ENCODE measurements at regions not wholly inside any gene's neighbourhood (a gene's known extent, or its start where the extent isn't known, plus 50 kb on each side); places are given as distances from the start of the nearest gene placed in this dataset.

GRCh38 chr11:105448703-105449079, 161.2 kb upstream of the GRIA4 start:
- no peak overlapping the region for H3K27ac ChIP-seq
- peak overlapping the region in 2 of 11 experiments; percentile 31 to 37; a peak in 2 of 22 replicates for H3K4me2 ChIP-seq
- H3K9me3 ChIP-seq (replicated peaks in 1 of 11) = peaks cover 7 to 18% (median 12%) of the 10 kb centered on the region in 11 experiments
- peaks cover 0 to 15% (median 0%) of the 10 kb centered on the region in 10 experiments; a peak in 7 of 20 replicates for H3K4me1 ChIP-seq
- no peaks in the 10 kb centered on the region for H4K20me1 ChIP-seq
- no peak overlapping the region for H3K9ac ChIP-seq
- no peak for TF ChIP-seq Cebpa-rat (IDR thresholded peaks at IDR 0.05)
- H3K27me3 ChIP-seq = no peaks in the 10 kb centered on the region
- no peaks in the 10 kb centered on the region for H3K36me3 ChIP-seq
- no peak overlapping the region for H3K4me3 ChIP-seq

- Histone ChIP-seq H3K27me3 (no peaks in the 10 kb centered on the region), H3K36me3 (no peaks in the 10 kb centered on the region), H3K9ac (no peak overlapping the region), H3K27ac (no peak overlapping the region), H4K20me1 (no peaks in the 10 kb centered on the region), H3K4me2 (peak overlapping the region in 3 of 11 experiments; percentile 15 to 37 (median 31); a peak in 2 of 22 replicates), H3K9me3 (replicated peaks in 1 of 11) (peaks cover 10 to 21% (median 16%) of the 10 kb centered on the region in 11 experiments), H3K4me1 (peaks cover 0 to 15% (median 0%) of the 10 kb centered on the region in 10 experiments; a peak in 7 of 20 replicates), H3K4me3 (no peak overlapping the region)
- TF ChIP-seq Cebpa-rat (IDR thresholded peaks at IDR 0.05) = no peak
These were observed 161.8 kb upstream of the GRIA4 start for GRCh38 chr11:105447936-105448702.

- Histone ChIP-seq H3K4me1 (peaks cover 0 to 9% (median 0%) of the 10 kb centered on the region in 10 experiments; a peak in 5 of 20 replicates), H3K27me3 (no peaks in the 10 kb centered on the region), H4K20me1 (no peaks in the 10 kb centered on the region), H3K9ac (no peak overlapping the region), H3K9me3 (replicated peaks in 1 of 11) (peaks cover 10 to 21% (median 16%) of the 10 kb centered on the region in 11 experiments), H3K4me3 (no peak overlapping the region), H3K36me3 (no peaks in the 10 kb centered on the region), H3K27ac (no peak overlapping the region), H3K4me2 (no peak overlapping the region)
- no peak for TF ChIP-seq Cebpa-rat (IDR thresholded peaks at IDR 0.05)
These were observed 166.2 kb upstream of the GRIA4 start for GRCh38 chr11:105443623-105444022.

- no peak for TF ChIP-seq Cebpa-rat (IDR thresholded peaks at IDR 0.05)
- no peaks in the 10 kb centered on the region for H3K27me3 ChIP-seq
- no peak overlapping the region for H3K27ac ChIP-seq
- no peak overlapping the region for H3K4me2 ChIP-seq
- H3K4me3 ChIP-seq = no peak overlapping the region
- H3K9ac ChIP-seq = no peak overlapping the region
- no peaks in the 10 kb centered on the region for H3K9me3 ChIP-seq (replicated peaks in 1 of 11)
- H3K36me3 ChIP-seq = no peaks in the 10 kb centered on the region
- H4K20me1 ChIP-seq = no peaks in the 10 kb centered on the region
- H3K4me1 ChIP-seq = no peaks in the 10 kb centered on the region
These were observed 177.5 kb upstream of the GRIA4 start for GRCh38 chr11:105432241-105432995.

- Histone ChIP-seq H4K20me1 (no peaks in the 10 kb centered on the region), H3K4me3 (no peak overlapping the region), H3K27ac (no peak overlapping the region), H3K4me1 (no peaks in the 10 kb centered on the region), H3K9ac (no peak overlapping the region), H3K4me2 (no peak overlapping the region), H3K27me3 (no peaks in the 10 kb centered on the region), H3K9me3 (replicated peaks in 1 of 11) (peaks cover 0 to 6% (median 0%) of the 10 kb centered on the region in 11 experiments; a peak in 1 of 22 replicates), H3K36me3 (no peaks in the 10 kb centered on the region)
- no peak for TF ChIP-seq Cebpa-rat (IDR thresholded peaks at IDR 0.05)
These were observed 180.6 kb upstream of the GRIA4 start for GRCh38 chr11:105429096-105429910.

DNA sequence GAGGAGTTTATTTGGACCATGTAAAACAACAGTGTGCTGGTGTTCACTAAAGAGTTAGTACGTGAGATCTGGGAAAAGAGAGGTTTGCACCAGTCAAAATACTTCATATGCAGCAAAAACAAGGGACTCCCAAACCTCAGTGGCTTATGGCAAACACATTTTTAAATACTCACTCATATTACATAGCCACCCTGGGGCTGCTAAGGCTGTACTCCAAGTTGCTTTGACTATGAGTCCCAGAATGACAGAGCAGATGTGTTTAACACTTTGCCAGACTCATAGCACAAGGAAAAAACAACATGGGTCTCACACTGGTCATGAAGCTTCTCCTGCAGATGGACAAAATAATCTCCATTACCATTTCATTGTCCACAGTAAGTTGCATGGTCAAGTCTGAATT, 202.8 kb upstream of the GRIA4 start:
- Histone ChIP-seq H3K9me3 (replicated peaks in 1 of 11) (no peaks in the 10 kb centered on the region), H3K4me1 (no peaks in the 10 kb centered on the region), H3K27ac (no peak overlapping the region), H4K20me1 (no peaks in the 10 kb centered on the region), H3K4me2 (no peak overlapping the region), H3K27me3 (no peaks in the 10 kb centered on the region), H3K9ac (no peak overlapping the region), H3K4me3 (no peak overlapping the region), H3K36me3 (no peaks in the 10 kb centered on the region)
- no peak for TF ChIP-seq Cebpa-rat (IDR thresholded peaks at IDR 0.05)

- Histone ChIP-seq H3K4me3 (no peak overlapping the region), H3K4me1 (peaks cover 0 to 22% (median 0%) of the 10 kb centered on the region in 10 experiments; a peak in 7 of 20 replicates), H3K27me3 (no peaks in the 10 kb centered on the region), H3K9ac (no peak overlapping the region), H3K36me3 (no peaks in the 10 kb centered on the region), H3K9me3 (replicated peaks in 1 of 11) (no peaks in the 10 kb centered on the region; a peak in 1 of 22 replicates), H3K27ac (no peak overlapping the region), H4K20me1 (no peaks in the 10 kb centered on the region), H3K4me2 (no peak overlapping the region)
- no peak for TF ChIP-seq Cebpa-rat (IDR thresholded peaks at IDR 0.05)
These were observed 208.5 kb upstream of the GRIA4 start for GRCh38 chr11:105401269-105401809.

GRCh38 chr11:105399511-105399910, 210.4 kb upstream of the GRIA4 start:
- no peaks in the 10 kb centered on the region for H4K20me1 ChIP-seq
- no peaks in the 10 kb centered on the region for H3K27me3 ChIP-seq
- H3K9me3 ChIP-seq (replicated peaks in 1 of 11) = no peaks in the 10 kb centered on the region; a peak in 1 of 22 replicates
- H3K4me1 ChIP-seq = peaks cover 0 to 22% (median 0%) of the 10 kb centered on the region in 10 experiments; a peak in 7 of 20 replicates
- no peak overlapping the region for H3K9ac ChIP-seq
- no peak overlapping the region for H3K4me3 ChIP-seq
- peak overlapping the region in 1 of 11 experiments; percentile 35; a peak in 2 of 22 replicates for H3K27ac ChIP-seq
- no peaks in the 10 kb centered on the region for H3K36me3 ChIP-seq
- peak in 3 of 11 experiments; percentile 17 to 62 (median 34); a peak in 4 of 22 replicates for TF ChIP-seq Cebpa-rat (IDR thresholded peaks at IDR 0.05)
- H3K4me2 ChIP-seq = peak overlapping the region in 4 of 11 experiments; percentile 4 to 65 (median 40); a peak in 5 of 22 replicates
